GM21619 (cell line): ENCODE measurements at regions not wholly inside any gene's neighbourhood (a gene's known extent, or its start where the extent isn't known, plus 50 kb on each side); places are given as distances from the start of the nearest gene placed in this dataset.

Experiments used
- ATAC-seq: cut with Tn5 transposase; IDR thresholded peaks from one replicate; pipeline ENCODE4 v1.9.1; 2021; ENCODE audit not compliant: unreplicated experiment

DNA sequence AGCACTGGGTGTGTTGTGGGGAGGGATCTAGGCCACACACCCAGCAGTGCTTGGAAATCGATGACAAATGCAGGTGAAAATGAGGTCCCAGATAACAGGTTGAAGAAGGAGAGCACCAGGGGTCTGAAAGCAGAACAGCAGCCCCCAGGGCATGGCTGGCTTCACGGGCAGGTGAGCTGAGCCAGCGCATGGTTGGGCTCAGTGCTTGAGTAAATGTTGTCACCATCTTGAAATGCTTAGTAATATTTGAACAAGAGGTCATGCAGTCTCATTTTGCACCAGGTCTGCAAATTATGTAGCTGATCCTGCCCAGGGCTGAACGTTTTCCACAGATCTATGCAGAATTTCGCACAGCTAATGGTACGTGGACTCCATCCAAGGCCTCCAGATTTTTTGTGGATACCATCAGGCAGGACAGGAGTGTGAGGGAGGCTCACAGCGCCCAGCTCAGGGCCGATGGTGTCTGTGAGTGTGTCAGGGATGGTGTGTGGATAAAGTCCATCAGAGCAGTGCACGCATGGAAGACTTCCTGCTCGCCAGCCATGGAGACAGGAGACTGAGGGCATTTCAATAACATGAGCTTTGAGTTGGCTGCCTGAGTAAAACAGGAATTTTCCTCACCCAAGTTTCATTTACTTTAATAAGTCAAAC, 53.1 kb upstream of the SNX9 start:
- no peak for ATAC-seq

DNA sequence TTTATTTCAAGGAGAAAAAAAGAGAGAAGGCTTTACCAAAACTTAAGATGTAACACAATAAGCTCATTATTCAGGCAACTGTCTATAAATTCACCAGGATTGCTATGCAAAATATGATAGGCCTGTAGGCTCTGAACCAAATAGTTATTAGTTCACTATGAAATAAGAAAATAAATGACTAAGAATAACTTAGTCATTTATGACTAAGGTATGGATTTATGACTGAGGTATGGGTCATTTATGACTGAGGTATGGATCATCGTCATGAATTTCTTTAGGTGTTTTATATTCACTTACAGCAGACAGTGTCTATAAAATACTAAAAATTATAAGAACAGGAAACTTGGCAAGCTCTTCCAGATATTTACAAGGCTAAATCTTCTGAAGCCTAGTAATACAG, 52.1 kb upstream of the SNX9 start:
- ATAC-seq = no peak

DNA sequence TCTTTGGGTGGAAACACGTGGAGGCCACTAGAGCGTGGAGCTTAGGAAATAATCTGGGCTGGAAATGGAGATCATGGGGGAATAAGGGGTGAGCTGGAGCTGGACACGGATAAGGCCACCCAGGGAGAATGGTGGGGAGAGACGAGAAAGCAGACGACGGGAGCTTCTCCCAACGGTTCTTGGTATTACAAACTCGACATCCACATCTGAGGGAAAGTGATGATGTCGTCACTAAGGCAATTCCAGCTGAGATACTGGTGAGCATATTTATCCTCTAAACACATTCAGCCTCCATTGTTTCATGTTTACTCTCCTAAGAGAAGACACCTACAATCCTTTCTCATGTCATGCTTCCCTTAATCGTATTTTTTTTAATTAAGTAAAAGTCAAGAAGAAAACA, 50.2 kb upstream of the SNX9 start:
- ATAC-seq = no peak
